OCI-LY7 (cell line): ENCODE measurements at regions not wholly inside any gene's neighbourhood (a gene's known extent, or its start where the extent isn't known, plus 50 kb on each side); places are given as distances from the start of the nearest gene placed in this dataset.

Source experiments
- EZH2phosphoT487 ChIP-seq: fragments of 200-600 bp; sonication (generic); IDR thresholded peaks from 2 replicates; pipeline ENCODE4 v1.6.1; 2018; ENCODE audit warnings: low read depth, borderline replicate concordance, mild to moderate bottlenecking, mixed run types, antibody characterized with exemption, low read length, moderate library complexity, mixed read lengths
- TF ChIP-seq, protein P1 (sequence below): fragments of 200-600 bp; sonication (generic); conservative IDR thresholded peaks from 2 replicates; pipeline ENCODE4 v1.5.1; 2014; ENCODE audit warnings: mild to moderate bottlenecking, antibody characterized with exemption, low read length, moderate library complexity, mixed read lengths

DNA sequence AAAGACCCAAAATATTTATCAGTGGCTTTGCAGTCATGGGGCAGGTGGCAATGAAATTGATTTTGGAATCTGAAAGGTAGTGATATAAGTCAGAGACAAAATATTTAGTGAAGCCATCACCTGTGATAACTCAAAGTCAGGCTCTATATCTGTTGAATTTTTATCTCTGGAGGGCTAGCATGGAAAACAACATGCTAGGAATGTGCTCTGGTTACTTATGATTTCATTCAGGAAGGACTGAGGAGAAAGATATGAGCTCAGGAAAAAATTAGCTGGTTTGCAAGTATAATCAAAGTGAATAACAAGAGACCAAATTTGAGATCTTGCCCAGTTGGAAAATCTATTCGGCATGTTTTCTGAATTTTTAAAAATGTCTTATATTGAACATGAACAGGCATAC, 364.6 kb upstream of the LRRC7 start:
- TF ChIP-seq, protein P1, sequence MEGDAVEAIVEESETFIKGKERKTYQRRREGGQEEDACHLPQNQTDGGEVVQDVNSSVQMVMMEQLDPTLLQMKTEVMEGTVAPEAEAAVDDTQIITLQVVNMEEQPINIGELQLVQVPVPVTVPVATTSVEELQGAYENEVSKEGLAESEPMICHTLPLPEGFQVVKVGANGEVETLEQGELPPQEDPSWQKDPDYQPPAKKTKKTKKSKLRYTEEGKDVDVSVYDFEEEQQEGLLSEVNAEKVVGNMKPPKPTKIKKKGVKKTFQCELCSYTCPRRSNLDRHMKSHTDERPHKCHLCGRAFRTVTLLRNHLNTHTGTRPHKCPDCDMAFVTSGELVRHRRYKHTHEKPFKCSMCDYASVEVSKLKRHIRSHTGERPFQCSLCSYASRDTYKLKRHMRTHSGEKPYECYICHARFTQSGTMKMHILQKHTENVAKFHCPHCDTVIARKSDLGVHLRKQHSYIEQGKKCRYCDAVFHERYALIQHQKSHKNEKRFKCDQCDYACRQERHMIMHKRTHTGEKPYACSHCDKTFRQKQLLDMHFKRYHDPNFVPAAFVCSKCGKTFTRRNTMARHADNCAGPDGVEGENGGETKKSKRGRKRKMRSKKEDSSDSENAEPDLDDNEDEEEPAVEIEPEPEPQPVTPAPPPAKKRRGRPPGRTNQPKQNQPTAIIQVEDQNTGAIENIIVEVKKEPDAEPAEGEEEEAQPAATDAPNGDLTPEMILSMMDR: no peak
- TF ChIP-seq EZH2phosphoT487: no peak
